Globus pallidus (tissue), 1 donor: ENCODE measurements at regions not wholly inside any gene's neighbourhood (a gene's known extent, or its start where the extent isn't known, plus 50 kb on each side); places are given as distances from the start of the nearest gene placed in this dataset.

ENCODE experiments used
- DNase-seq: peaks from one replicate; pipeline ENCODE4 v3.0.0-alpha.2; 2015; ENCODE audit warnings: low spot score

- no peak for DNase-seq
Observed at GRCh38 chr10:130560116-130560515, 423.9 kb downstream of the GLRX3 start.

- DNase-seq = no peak
Observed at GRCh38 chr10:130560573-130560972, 424.4 kb downstream of the GLRX3 start.

GRCh38 chr10:130561681-130562080 is 425.5 kb downstream of the GLRX3 start:
- DNase-seq = no peak

- no peak for DNase-seq
Observed at GRCh38 chr10:130567011-130567410, 430.8 kb downstream of the GLRX3 start.

- no peak for DNase-seq
Observed at GRCh38 chr10:130567436-130567835, 431.2 kb downstream of the GLRX3 start.

- no peak for DNase-seq
Observed at GRCh38 chr10:130568246-130568645, 432.1 kb downstream of the GLRX3 start.

- DNase-seq = no peak
Observed at GRCh38 chr10:130570074-130570473, 433.9 kb downstream of the GLRX3 start.

GRCh38 chr10:130571674-130572073 is 435.5 kb downstream of the GLRX3 start:
- no peak for DNase-seq

- no peak for DNase-seq
Observed at GRCh38 chr10:130573446-130573845, 437.3 kb downstream of the GLRX3 start.

GRCh38 chr10:130575756-130576285 is 439.6 kb downstream of the GLRX3 start:
- no peak for DNase-seq

GRCh38 chr10:130576427-130576826 is 440.2 kb downstream of the GLRX3 start:
- no peak for DNase-seq

- DNase-seq = no peak
Observed at GRCh38 chr10:130577039-130577438, 440.8 kb downstream of the GLRX3 start.

GRCh38 chr10:130578532-130579289 is 442.5 kb downstream of the GLRX3 start:
- DNase-seq = no peak

- DNase-seq = no peak
Observed at GRCh38 chr10:130579913-130580312, 443.7 kb downstream of the GLRX3 start.

GRCh38 chr10:130580975-130581374 is 444.8 kb downstream of the GLRX3 start:
- DNase-seq = no peak

- no peak for DNase-seq
Observed at GRCh38 chr10:130587718-130588117, 451.5 kb downstream of the GLRX3 start.

GRCh38 chr10:130606001-130606405 is 469.8 kb downstream of the GLRX3 start:
- DNase-seq = no peak

- DNase-seq = no peak
Observed at GRCh38 chr10:130607366-130607765, 471.2 kb downstream of the GLRX3 start.

GRCh38 chr10:130611239-130611638 is 475.0 kb downstream of the GLRX3 start:
- no peak for DNase-seq

- no peak for DNase-seq
Observed at GRCh38 chr10:130615457-130615856, 479.3 kb downstream of the GLRX3 start.

GRCh38 chr10:130617985-130618384 is 481.8 kb downstream of the GLRX3 start:
- no peak for DNase-seq

GRCh38 chr10:130618647-130619046 is 482.5 kb downstream of the GLRX3 start:
- no peak for DNase-seq

- DNase-seq = no peak
Observed at GRCh38 chr10:130621231-130621775, 485.1 kb downstream of the GLRX3 start.
